DOHH2 (cell line): ENCODE measurements at regions not wholly inside any gene's neighbourhood (a gene's known extent, or its start where the extent isn't known, plus 50 kb on each side); places are given as distances from the start of the nearest gene placed in this dataset.

ENCODE experiments used
- CTCF ChIP-seq: fragments of 200-600 bp; sonication (generic); IDR thresholded peaks from one replicate; pipeline ENCODE4 v1.5.1; 2014; ENCODE audit warnings: antibody characterized with exemption, mild to moderate bottlenecking, low read depth, low read length; ENCODE audit not compliant: poor library complexity, severe bottlenecking
- EZH2phosphoT487 ChIP-seq: fragments of 200-600 bp; sonication (generic); IDR thresholded peaks from 2 replicates; pipeline ENCODE4 v1.6.1; 2017; ENCODE audit warnings: borderline replicate concordance, mild to moderate bottlenecking, antibody characterized with exemption, low read length, moderate library complexity, mixed read lengths

GRCh38 chr1:245055752-245056151 is 99.0 kb upstream of the KIF26B start:
- TF ChIP-seq CTCF (no peak), EZH2phosphoT487 (no peak)
